ENCODE measurements at regions not wholly inside any gene's neighbourhood (a gene's known extent, or its start where the extent isn't known, plus 50 kb on each side); places are given as distances from the start of the nearest gene placed in this dataset.

DNA sequence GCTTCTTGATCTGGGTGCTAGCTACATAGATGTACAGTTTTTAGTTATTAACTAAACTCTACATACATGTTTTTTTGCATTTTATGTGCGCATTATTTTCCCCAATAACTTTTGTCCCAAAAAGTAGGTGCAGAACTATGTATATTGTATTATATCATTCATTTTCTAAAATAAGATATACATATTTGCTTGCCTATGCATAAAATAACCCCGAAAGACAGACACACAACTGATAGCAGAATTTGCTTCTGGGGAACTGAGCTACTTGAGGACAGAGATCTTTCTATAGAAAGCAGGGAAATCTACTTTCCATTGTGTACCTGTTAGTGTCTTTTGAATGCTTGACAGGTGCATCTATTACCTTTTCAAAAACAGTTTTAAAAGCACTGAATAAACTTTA is 88.9 kb upstream of the SIX3 start:
- H2BK12ac ChIP-seq (ENCODE audit: low read depth, low read length): no peak overlapping the region
- no peak overlapping the region for H3K4ac ChIP-seq (replicated peaks; ENCODE audit: insufficient read length, low read depth, low read length)
- H2AFZ ChIP-seq (ENCODE audit: low read length): no peak overlapping the region
- H3K79me1 ChIP-seq (ENCODE audit: low read depth, low read length): no peaks in the 10 kb centered on the region
- 82% methylated on average over 2 of the region's 2 CpGs; no CpG with 5 or more reads in 1 of the 2 experiments for WGBS, 2 experiments (ENCODE audit: extremely low coverage in 1 of 2, insufficient coverage in 1 of 2, insufficient read length in 1 of 2, insufficient replicate concordance in 2 of 2, low coverage in 1 of 2, low lambda C conversion rate in 2 of 2, missing lambda C conversion rate in 1 of 2)
- H3K9ac ChIP-seq (replicated peaks in 1 of 4; ENCODE audit: extremely low read depth in 1 of 4, low read depth in 3 of 4, low read length in 3 of 4): no peak overlapping the region
- ChIA-PET POLR2A (ENCODE audit: partially characterized antibody) (no interaction called here), CTCF (ENCODE audit: partially characterized antibody) (interaction anchor here (1.0 to 1.2 kb wide), 2 partner anchors 115 to 218 kb away, joined by 3 read pairs; no protein-coding TSS in a partner anchor)
- H3K79me2 ChIP-seq (ENCODE audit: control insufficient read depth in 1 of 2, insufficient read depth in 2 of 2, low read length in 2 of 2): no peaks in the 10 kb centered on the region
- no peak overlapping the region for H3K4me3 ChIP-seq (ENCODE audit: extremely low read depth in 1 of 4, insufficient read depth in 2 of 4, low read depth in 3 of 4, low read length in 4 of 4)
- no peak overlapping the region for H3K4me2 ChIP-seq (ENCODE audit: insufficient read depth in 1 of 2, low read depth in 2 of 2, low read length in 2 of 2)
- no peak overlapping the region for H2BK5ac ChIP-seq (ENCODE audit: low read depth, low read length)
- H2AK5ac ChIP-seq (ENCODE audit: low read depth, low read length): no peak overlapping the region
- no peak overlapping the region for H4K8ac ChIP-seq (ENCODE audit: extremely low read depth, insufficient read depth, low read length)
- H3K27ac ChIP-seq (ENCODE audit: low read depth, low read length): no peak overlapping the region
- H3K36me3 ChIP-seq (ENCODE audit: control insufficient read depth in 2 of 4, insufficient read depth in 4 of 4, low read length in 3 of 4): no peaks in the 10 kb centered on the region
- no peaks in the 10 kb centered on the region for H4K20me1 ChIP-seq (replicated peaks in 1 of 2; ENCODE audit: control insufficient read depth in 1 of 2, insufficient read depth in 2 of 2, low read length in 2 of 2)
- DNase-seq (ENCODE audit: low read depth in 1 of 2, low spot score in 2 of 2): no peak
- no peaks in the 10 kb centered on the region for H3K4me1 ChIP-seq (replicated peaks in 1 of 4; ENCODE audit: control insufficient read depth in 3 of 4, insufficient read depth in 4 of 4, low read length in 3 of 4)
- no peak overlapping the region for H4K5ac ChIP-seq (ENCODE audit: insufficient read length, low read depth, low read length)
- H3K9me3 ChIP-seq (ENCODE audit: insufficient read depth in 2 of 2, low read depth in 1 of 2, low read length in 1 of 2): no peaks in the 10 kb centered on the region
- no peak overlapping the region for H2BK15ac ChIP-seq (ENCODE audit: low read length)
- H3K56ac ChIP-seq (replicated peaks; ENCODE audit: insufficient read length, low read depth, low read length): no peak overlapping the region
- no peak overlapping the region for H2BK120ac ChIP-seq (replicated peaks; ENCODE audit: low read depth, low read length)
- FAIRE-seq: no peak
- no peaks in the 10 kb centered on the region for H3K27me3 ChIP-seq (replicated peaks in 1 of 4; ENCODE audit: control insufficient read depth in 3 of 4, extremely low read depth in 1 of 4, insufficient read depth in 3 of 4, low read length in 3 of 4)
- no peaks in the 10 kb centered on the region for H3K23me2 ChIP-seq (ENCODE audit: low read depth, low read length)
- no peak overlapping the region for H3K14ac ChIP-seq (ENCODE audit: insufficient read length)
- no peak for TF ChIP-seq SP4 (IDR thresholded peaks at IDR 0.05; ENCODE audit: low read length)
- no peak for TF ChIP-seq BCL11A (IDR thresholded peaks at IDR 0.05; ENCODE audit: low read depth in 2 of 2, low read length in 2 of 2)
- TF ChIP-seq SUZ12 (IDR thresholded peaks at IDR 0.05; ENCODE audit: low read length): no peak
- no peak for TF ChIP-seq SIX5 (IDR thresholded peaks at IDR 0.05; ENCODE audit: low read depth, low read length)
- no peak for TF ChIP-seq RBBP5 (IDR thresholded peaks at IDR 0.05; ENCODE audit: borderline replicate concordance, low read depth, low read length)
- H4K91ac ChIP-seq (replicated peaks; ENCODE audit: insufficient read length, low read length): no peak overlapping the region
- H3K23ac ChIP-seq (ENCODE audit: insufficient read length): no peak overlapping the region
- H3K18ac ChIP-seq (ENCODE audit: extremely low read depth, low read length): no peak overlapping the region
- H2BK20ac ChIP-seq (ENCODE audit: low read length): no peak overlapping the region

Measured in H1 (cell line).